ENCODE measurements at regions not wholly inside any gene's neighbourhood (a gene's known extent, or its start where the extent isn't known, plus 50 kb on each side); places are given as distances from the start of the nearest gene placed in this dataset.

GRCh38 chr18:10295751-10296150 lies 158.7 kb upstream of the APCDD1 start:
- no peak overlapping the region for H3K4me3 Mint-ChIP-seq
- no peak overlapping the region for H3K27ac Mint-ChIP-seq
- H3K36me3 Mint-ChIP-seq, result no peaks in the 10 kb centered on the region
- no peaks in the 10 kb centered on the region for H3K27me3 Mint-ChIP-seq (ENCODE audit: low read depth)
- no peak for DNase-seq (ENCODE audit: low spot score in 2 of 2, unreplicated experiment in 2 of 2)
- H3K4me1 Mint-ChIP-seq, result peaks cover 17% of the 10 kb centered on the region
- TF ChIP-seq CTCF (IDR thresholded peaks at IDR 0.05; ENCODE audit: unreplicated experiment), result no peak
- H3K9me3 Mint-ChIP-seq, result peaks cover 3% of the 10 kb centered on the region

DNA sequence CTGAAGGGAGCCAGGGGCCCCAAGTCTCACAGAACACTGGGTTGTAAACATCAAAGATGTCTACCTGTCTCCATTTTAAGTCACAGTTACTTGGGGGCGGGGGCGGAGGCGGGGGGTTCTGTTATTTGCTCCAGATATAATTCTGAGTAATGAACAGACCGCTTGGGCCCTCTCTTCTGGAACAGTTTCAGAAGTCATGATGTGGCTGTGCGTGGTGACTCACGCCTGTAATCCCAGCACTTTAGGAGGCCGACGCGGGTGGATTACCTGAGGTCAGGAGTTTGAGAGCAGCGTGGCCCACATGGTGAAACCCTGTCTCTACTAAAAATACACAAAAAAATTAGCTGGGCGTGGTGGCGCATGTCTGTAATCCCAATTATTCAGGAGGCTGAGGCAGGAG lies 157.9 kb upstream of the APCDD1 start:
- Mint-ChIP-seq H3K27me3 (ENCODE audit: low read depth) (no peaks in the 10 kb centered on the region), H3K4me3 (no peak overlapping the region), H3K9me3 (peaks cover 3% of the 10 kb centered on the region), H3K4me1 (peaks cover 17% of the 10 kb centered on the region), H3K27ac (no peak overlapping the region), H3K36me3 (no peaks in the 10 kb centered on the region)
- DNase-seq (ENCODE audit: low spot score in 2 of 2, unreplicated experiment in 2 of 2), result no peak
- TF ChIP-seq CTCF (IDR thresholded peaks at IDR 0.05; ENCODE audit: unreplicated experiment), result no peak

DNA sequence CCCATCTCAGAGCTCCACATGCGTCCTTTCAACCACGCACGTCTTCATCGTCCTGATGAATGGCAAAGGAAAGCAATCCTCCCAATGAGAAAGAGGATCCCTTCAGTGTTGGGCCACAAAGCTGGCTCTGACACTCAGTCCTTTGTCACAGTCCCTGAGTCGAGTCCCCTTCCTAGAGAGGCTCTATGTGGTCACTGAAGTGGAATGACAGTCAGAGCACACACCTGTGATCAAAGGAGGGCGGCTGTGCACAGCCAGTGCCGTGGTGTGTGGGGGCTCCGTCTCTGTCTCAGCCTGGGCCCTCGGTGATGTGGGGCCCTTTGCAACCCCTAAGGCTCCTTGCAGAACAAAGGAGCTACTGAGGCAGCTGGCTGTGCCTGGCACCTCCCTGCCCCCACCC lies 157.3 kb upstream of the APCDD1 start:
- no peaks in the 10 kb centered on the region for H3K36me3 Mint-ChIP-seq
- H3K27ac Mint-ChIP-seq, result no peak overlapping the region
- TF ChIP-seq CTCF (IDR thresholded peaks at IDR 0.05; ENCODE audit: unreplicated experiment), result no peak
- H3K4me3 Mint-ChIP-seq, result no peak overlapping the region
- peaks cover 3% of the 10 kb centered on the region for H3K9me3 Mint-ChIP-seq
- H3K27me3 Mint-ChIP-seq (ENCODE audit: low read depth), result no peaks in the 10 kb centered on the region
- H3K4me1 Mint-ChIP-seq, result peaks cover 17% of the 10 kb centered on the region
- no peak for DNase-seq (ENCODE audit: low spot score in 2 of 2, unreplicated experiment in 2 of 2)

DNA sequence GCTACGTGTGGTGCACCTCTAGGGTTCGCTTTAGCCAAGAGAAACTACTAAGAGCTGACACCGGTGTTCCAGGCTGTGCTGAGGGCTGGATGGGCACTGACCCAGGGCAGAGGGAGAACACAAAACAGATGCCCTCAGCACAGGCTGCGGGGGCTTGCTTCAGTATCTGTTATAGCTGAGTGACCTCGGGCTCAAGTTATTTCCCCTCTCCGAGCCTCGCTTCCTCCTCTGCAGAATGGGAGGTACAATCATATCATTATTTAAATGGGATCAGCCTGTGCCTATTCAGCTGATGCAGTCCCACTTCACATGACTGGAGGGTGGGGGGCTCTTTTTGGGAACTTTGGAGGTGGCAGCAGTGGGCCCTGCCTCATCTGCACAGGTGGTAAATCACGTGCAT lies 156.1 kb upstream of the APCDD1 start:
- no peak for TF ChIP-seq CTCF (IDR thresholded peaks at IDR 0.05; ENCODE audit: unreplicated experiment)
- peaks cover 3% of the 10 kb centered on the region for H3K9me3 Mint-ChIP-seq
- no peaks in the 10 kb centered on the region for H3K36me3 Mint-ChIP-seq
- H3K4me1 Mint-ChIP-seq, result peaks cover 15% of the 10 kb centered on the region
- DNase-seq (ENCODE audit: low spot score in 2 of 2, unreplicated experiment in 2 of 2), result no peak
- H3K27ac Mint-ChIP-seq, result no peak overlapping the region
- H3K27me3 Mint-ChIP-seq (ENCODE audit: low read depth), result no peaks in the 10 kb centered on the region
- no peak overlapping the region for H3K4me3 Mint-ChIP-seq

DNA sequence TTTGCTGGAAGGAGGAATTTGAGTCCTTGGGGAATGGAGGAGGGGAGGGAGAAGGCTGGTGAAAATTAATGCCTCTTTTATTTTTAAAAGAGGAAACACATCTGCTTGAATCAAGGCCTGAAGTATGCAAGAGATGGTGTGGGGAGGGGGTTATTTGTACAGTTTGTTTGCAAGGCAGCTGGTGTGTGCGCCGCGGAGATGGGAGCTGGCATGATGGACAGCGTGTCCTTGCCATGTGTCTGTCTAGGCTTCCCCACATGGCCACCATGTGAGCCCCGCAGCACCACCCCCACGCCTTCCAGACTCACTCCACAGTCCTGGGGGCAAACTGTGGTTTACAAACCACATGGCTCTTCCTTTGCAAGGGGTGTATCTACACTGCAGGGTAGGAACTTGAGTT lies 154.8 kb upstream of the APCDD1 start:
- H3K27ac Mint-ChIP-seq, result peak overlapping the region; percentile 43
- H3K9me3 Mint-ChIP-seq, result peaks cover 3% of the 10 kb centered on the region
- TF ChIP-seq CTCF (IDR thresholded peaks at IDR 0.05; ENCODE audit: unreplicated experiment), result no peak
- H3K4me1 Mint-ChIP-seq, result peaks cover 13% of the 10 kb centered on the region
- H3K27me3 Mint-ChIP-seq (ENCODE audit: low read depth), result no peaks in the 10 kb centered on the region
- DNase-seq (ENCODE audit: low spot score in 2 of 2, unreplicated experiment in 2 of 2), result no peak
- no peak overlapping the region for H3K4me3 Mint-ChIP-seq
- H3K36me3 Mint-ChIP-seq, result no peaks in the 10 kb centered on the region

- H3K4me3 Mint-ChIP-seq, result no peak overlapping the region
- no peak for TF ChIP-seq CTCF (IDR thresholded peaks at IDR 0.05; ENCODE audit: unreplicated experiment)
- H3K9me3 Mint-ChIP-seq, result peaks cover 3% of the 10 kb centered on the region
- H3K27ac Mint-ChIP-seq, result no peak overlapping the region
- no peaks in the 10 kb centered on the region for H3K27me3 Mint-ChIP-seq (ENCODE audit: low read depth)
- peaks cover 13% of the 10 kb centered on the region for H3K4me1 Mint-ChIP-seq
- no peaks in the 10 kb centered on the region for H3K36me3 Mint-ChIP-seq
- DNase-seq (ENCODE audit: low spot score in 2 of 2, unreplicated experiment in 2 of 2), result no peak
These were observed 153.7 kb upstream of the APCDD1 start for GRCh38 chr18:10300739-10301138.
